ENCODE measurements at regions not wholly inside any gene's neighbourhood (a gene's known extent, or its start where the extent isn't known, plus 50 kb on each side); places are given as distances from the start of the nearest gene placed in this dataset.

- TF ChIP-seq, protein P1, sequence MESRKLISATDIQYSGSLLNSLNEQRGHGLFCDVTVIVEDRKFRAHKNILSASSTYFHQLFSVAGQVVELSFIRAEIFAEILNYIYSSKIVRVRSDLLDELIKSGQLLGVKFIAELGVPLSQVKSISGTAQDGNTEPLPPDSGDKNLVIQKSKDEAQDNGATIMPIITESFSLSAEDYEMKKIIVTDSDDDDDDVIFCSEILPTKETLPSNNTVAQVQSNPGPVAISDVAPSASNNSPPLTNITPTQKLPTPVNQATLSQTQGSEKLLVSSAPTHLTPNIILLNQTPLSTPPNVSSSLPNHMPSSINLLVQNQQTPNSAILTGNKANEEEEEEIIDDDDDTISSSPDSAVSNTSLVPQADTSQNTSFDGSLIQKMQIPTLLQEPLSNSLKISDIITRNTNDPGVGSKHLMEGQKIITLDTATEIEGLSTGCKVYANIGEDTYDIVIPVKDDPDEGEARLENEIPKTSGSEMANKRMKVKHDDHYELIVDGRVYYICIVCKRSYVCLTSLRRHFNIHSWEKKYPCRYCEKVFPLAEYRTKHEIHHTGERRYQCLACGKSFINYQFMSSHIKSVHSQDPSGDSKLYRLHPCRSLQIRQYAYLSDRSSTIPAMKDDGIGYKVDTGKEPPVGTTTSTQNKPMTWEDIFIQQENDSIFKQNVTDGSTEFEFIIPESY (IDR thresholded peaks at IDR 0.05), result no peak
- no peak for TF ChIP-seq RUNX3 (IDR thresholded peaks at IDR 0.05; ENCODE audit: low read length)
Observed at GRCh38 chr13:59435024-59435423, 728.7 kb downstream of the DIAPH3 start (continued).

DNA sequence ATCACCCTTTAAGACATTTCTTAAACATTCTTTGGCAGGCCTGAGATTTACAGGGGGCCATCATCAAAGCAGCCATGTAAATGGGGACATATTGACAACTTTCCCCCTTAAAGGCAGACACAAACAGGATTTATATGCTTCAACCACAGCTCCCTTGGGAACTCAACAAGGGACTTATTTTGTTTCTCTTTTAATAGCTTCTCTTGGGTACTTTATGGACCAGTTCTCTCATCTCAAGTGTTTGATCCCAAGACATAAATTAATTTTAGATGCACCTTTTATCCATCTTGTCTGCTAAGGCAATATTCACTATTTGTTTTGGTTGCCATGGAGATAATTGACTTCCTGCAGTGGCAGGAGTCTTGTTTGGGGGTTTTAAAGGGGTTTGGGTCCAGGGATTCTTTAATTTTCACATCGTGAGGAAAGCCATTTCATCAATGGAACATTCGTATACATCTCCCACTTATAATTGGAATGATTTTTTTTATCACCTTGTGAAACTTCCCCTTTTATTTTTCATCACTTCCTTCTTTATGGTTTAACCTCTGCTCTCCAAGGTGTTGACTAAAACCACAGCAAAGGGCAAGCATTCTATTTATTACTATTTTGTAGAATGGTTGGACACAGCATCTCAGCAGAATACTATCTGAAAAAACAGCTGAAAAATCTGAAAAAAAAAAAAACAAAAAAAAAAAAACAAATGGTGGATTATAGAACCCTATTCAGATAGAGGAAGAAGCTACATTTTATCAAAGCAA, 726.0 kb downstream of the DIAPH3 start:
- Histone ChIP-seq H3K36me3 (ENCODE audit: control insufficient read depth in 2 of 2, insufficient read depth in 2 of 2, low read length in 1 of 2) (no peaks in the 10 kb centered on the region), H3K4me1 (ENCODE audit: control insufficient read depth, insufficient read depth, low read length) (no peaks in the 10 kb centered on the region), H3K4me3 (no peak overlapping the region), H3K27ac (ENCODE audit: control insufficient read depth, insufficient read depth) (no peak overlapping the region), H4K20me1 (ENCODE audit: control insufficient read depth, insufficient read depth) (no peaks in the 10 kb centered on the region), H3K9me3 (replicated peaks; ENCODE audit: control insufficient read depth, insufficient read depth, low read length) (no peaks in the 10 kb centered on the region), H3K4me2 (ENCODE audit: control insufficient read depth, insufficient read depth) (no peak overlapping the region), H3K27me3 (replicated peaks in 1 of 2; ENCODE audit: control insufficient read depth in 2 of 2, insufficient read depth in 2 of 2, low read length in 1 of 2) (no peaks in the 10 kb centered on the region), H3K79me2 (ENCODE audit: control insufficient read depth, insufficient read depth, low read length) (no peaks in the 10 kb centered on the region), H3K9ac (ENCODE audit: control insufficient read depth, insufficient read depth, low read length) (no peak overlapping the region), H2AFZ (ENCODE audit: control insufficient read depth, low read depth, low read length) (no peak overlapping the region)
- SMC1A ChIA-PET (ENCODE audit: uncharacterized antibody, unreplicated experiment), result no interaction called here
- DNase-seq (ENCODE audit: low read depth, low spot score) (no peak), ATAC-seq (no peak), FAIRE-seq (no peak)
- intact Hi-C loops (cut with micrococcal nuclease; ENCODE audit: unreplicated experiment), result no loop called here
- RAD21 ChIA-PET (ENCODE audit: unreplicated experiment), result no interaction called here
- CTCF ChIA-PET, result no interaction called here
- WGBS (ENCODE audit: insufficient coverage, insufficient replicate concordance, low lambda C conversion rate, missing lambda C conversion rate), result 0% methylated on average over 2 of the region's 2 CpGs
- POLR2A ChIA-PET, result no interaction called here
- no TSS peak for BruUV-seq (replicated peaks)
- in situ Hi-C loops (cut with MboI), result no loop called here
- TF ChIP-seq NR2F1 (conservative IDR thresholded peaks at IDR 0.05), result peak; percentile 78
- TF ChIP-seq, protein P2, sequence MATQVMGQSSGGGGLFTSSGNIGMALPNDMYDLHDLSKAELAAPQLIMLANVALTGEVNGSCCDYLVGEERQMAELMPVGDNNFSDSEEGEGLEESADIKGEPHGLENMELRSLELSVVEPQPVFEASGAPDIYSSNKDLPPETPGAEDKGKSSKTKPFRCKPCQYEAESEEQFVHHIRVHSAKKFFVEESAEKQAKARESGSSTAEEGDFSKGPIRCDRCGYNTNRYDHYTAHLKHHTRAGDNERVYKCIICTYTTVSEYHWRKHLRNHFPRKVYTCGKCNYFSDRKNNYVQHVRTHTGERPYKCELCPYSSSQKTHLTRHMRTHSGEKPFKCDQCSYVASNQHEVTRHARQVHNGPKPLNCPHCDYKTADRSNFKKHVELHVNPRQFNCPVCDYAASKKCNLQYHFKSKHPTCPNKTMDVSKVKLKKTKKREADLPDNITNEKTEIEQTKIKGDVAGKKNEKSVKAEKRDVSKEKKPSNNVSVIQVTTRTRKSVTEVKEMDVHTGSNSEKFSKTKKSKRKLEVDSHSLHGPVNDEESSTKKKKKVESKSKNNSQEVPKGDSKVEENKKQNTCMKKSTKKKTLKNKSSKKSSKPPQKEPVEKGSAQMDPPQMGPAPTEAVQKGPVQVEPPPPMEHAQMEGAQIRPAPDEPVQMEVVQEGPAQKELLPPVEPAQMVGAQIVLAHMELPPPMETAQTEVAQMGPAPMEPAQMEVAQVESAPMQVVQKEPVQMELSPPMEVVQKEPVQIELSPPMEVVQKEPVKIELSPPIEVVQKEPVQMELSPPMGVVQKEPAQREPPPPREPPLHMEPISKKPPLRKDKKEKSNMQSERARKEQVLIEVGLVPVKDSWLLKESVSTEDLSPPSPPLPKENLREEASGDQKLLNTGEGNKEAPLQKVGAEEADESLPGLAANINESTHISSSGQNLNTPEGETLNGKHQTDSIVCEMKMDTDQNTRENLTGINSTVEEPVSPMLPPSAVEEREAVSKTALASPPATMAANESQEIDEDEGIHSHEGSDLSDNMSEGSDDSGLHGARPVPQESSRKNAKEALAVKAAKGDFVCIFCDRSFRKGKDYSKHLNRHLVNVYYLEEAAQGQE (IDR thresholded peaks at IDR 0.05; ENCODE audit: low read depth, low read length), result peak; percentile 78
- TF ChIP-seq ESRRA (IDR thresholded peaks at IDR 0.05; ENCODE audit: low read length), result no peak
- TF ChIP-seq SPI1 (IDR thresholded peaks at IDR 0.05; ENCODE audit: borderline replicate concordance, insufficient read depth, low read depth, low read length), result peak; percentile 40; the same call in 1 of the 2 replicates
- TF ChIP-seq CHD2 (IDR thresholded peaks at IDR 0.05; ENCODE audit: borderline replicate concordance, low read depth, low read length), result no peak
- peak; percentile 31; the same call in 1 of the 2 replicates for TF ChIP-seq NR2C1 (IDR thresholded peaks at IDR 0.05)
- TF ChIP-seq, protein P3, sequence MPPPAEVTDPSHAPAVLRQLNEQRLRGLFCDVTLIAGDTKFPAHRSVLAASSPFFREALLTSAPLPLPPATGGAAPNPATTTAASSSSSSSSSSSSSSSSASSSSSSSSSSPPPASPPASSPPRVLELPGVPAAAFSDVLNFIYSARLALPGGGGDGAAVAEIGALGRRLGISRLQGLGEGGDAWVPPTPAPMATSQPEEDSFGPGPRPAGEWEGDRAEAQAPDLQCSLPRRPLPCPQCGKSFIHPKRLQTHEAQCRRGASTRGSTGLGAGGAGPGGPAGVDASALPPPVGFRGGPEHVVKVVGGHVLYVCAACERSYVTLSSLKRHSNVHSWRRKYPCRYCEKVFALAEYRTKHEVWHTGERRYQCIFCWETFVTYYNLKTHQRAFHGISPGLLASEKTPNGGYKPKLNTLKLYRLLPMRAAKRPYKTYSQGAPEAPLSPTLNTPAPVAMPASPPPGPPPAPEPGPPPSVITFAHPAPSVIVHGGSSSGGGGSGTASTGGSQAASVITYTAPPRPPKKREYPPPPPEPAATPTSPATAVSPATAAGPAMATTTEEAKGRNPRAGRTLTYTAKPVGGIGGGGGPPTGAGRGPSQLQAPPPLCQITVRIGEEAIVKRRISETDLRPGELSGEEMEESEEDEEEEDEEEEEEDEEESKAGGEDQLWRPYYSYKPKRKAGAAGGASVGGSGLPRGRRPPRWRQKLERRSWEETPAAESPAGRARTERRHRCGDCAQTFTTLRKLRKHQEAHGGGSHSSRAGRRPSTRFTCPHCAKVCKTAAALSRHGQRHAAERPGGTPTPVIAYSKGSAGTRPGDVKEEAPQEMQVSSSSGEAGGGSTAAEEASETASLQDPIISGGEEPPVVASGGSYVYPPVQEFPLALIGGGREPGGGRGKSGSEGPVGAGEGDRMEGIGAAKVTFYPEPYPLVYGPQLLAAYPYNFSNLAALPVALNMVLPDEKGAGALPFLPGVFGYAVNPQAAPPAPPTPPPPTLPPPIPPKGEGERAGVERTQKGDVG (CRISPR knock-in tag; IDR thresholded peaks at IDR 0.05), result no peak
- no peak for TF ChIP-seq LARP7 (IDR thresholded peaks at IDR 0.05)
- TF ChIP-seq MTA2 (IDR thresholded peaks at IDR 0.05; ENCODE audit: low read depth), result no peak
